HS-27A (cell line): ENCODE measurements at regions not wholly inside any gene's neighbourhood (a gene's known extent, or its start where the extent isn't known, plus 50 kb on each side); places are given as distances from the start of the nearest gene placed in this dataset.

Experiments used
- DNase-seq: peaks from one replicate; pipeline ENCODE4 v3.0.0-alpha.2; 2012; ENCODE audit warnings: low read depth, missing footprints

DNA sequence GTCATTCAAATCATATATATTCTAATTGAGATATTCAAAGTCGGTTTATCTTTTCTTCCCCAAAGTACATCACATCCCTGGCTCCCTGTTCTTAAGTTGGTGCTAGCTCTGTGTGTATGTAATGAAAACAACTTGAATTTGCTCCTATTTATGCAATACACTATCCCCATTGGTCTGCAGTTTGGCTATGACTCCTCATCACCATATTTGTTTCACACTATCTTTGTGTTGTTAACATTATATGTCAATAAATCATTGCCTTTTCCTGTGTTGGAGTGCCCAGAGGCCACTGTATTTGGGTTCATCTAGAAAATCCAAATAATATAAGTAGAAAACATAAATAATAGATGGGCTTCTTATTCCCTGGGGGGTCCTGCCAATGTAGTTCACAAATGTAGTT lies 306.6 kb upstream of the TENM4 start:
- DNase-seq, result no peak

DNA sequence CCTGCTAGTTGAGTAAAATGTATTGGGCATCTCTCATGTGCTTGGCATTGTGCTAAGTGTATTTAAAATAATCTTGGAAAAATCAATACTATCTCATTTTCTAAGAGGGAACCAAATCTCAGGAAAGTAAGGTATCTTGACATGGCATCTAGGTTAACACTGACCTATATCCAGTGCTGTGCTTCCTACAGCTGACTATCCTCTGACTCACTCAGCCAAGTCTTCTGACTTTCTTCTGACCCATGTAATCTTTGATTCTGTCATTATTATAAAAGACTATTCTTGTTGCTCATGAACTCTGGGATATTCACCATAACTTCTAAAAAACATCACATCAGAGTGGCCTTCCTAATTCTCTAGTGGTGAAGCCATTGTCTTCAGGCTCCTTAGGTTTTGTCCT lies 304.1 kb upstream of the TENM4 start:
- DNase-seq, result no peak

DNA sequence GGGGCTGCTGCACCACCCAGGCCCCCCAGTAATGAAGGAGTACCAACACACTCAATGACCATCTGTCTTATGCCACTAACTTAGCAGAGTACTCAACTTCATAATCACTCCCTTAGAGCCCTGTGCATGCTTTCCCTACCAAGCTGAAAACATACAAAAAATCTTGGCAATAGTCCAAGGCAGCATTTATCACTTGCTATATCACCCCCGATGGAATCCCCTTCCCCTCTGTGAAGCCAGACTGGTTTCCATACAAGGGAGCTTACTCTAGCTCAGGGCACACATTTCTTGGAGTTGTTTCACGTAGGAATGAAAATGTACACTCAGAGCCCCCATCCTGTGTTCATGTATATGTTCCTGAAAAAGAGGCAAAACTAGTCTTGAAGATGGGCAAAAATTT lies 301.3 kb upstream of the TENM4 start:
- DNase-seq, result no peak

DNA sequence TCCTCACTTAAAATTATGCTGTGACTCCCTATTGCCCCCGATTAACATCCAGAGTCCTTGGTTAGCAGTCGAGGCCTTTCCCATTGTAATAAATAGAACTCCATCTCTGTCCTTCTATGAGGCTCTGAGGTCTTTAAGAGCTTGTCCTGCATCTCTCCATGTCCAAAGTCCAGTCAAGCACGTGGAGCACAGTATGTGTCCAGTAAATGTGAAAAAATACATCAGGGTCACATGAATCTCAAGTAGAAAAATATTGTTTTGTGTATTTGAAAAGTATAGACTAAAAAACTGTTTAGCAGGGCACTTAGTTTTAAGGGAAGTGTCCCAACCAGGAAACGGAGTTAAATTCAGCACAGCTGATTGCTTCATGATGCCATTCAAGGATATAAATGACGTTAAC lies 298.8 kb upstream of the TENM4 start:
- no peak for DNase-seq

DNA sequence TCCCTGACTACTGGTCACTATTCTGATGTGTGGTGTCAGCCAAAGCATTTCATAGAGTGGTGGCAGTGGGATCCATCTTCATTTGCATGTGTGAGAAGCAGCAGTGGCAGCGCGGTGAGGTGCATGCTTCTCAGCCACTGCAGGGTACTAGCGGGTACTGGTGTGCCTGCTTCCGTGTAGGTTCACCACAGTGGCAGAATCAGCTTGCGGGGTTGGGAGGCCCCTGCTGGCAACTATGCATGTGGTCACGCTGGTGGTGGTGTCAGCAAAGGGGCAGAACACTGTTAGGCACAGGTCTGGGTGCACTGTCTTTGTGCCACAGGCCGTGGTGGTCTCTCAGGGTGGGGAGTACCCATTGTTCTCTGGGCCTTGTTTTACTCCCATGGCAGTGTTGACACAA lies 286.4 kb upstream of the TENM4 start:
- no peak for DNase-seq

DNA sequence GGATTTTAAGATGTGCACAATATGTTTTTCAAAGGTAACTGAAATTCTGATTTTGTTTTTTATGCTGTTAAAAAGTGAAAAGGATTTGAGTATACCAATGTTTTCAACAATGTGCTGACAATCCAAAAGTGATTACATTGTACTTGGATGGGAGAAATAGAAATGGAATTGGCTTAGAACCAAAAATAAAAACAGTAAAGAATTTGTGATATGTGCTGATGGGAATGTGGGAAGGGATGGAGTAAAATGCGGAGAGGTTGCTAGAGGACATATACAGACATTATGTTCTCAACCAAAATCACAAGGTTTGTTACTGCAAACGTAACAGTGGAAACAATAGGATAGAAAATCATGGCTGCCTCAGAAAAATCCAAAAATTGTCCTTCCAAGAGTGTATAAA lies 279.3 kb upstream of the TENM4 start:
- DNase-seq, result no peak

DNA sequence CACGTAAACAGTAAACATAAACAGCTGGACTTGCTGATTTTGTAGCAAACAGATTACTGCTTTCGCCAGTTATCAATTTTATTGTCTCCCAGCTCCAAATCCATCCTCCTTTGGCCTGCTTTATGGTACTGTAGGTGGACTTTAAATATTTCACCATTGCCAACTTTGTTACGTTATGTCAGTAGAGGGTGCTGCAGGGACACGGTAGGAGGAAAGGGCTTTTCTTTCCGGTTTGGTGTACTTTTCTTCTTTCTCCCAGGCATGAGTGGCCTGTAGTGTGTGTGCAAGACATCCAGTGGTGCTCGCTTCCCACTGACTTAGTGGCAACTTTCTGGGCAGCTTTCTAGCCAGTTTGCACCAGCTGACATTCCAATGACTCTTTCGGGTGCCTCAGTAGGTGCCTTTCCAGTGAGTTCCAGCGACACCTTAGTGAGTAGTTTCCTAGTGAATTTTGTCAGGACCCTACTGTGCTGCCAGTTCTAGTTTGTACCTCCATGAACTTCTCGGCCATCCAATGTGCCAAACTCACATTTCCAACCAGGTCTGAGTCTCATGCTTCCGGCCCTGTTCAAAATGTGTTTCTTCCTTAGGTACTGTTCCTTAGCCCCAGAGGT lies 267.6 kb upstream of the TENM4 start:
- DNase-seq, result peak; percentile 24

DNA sequence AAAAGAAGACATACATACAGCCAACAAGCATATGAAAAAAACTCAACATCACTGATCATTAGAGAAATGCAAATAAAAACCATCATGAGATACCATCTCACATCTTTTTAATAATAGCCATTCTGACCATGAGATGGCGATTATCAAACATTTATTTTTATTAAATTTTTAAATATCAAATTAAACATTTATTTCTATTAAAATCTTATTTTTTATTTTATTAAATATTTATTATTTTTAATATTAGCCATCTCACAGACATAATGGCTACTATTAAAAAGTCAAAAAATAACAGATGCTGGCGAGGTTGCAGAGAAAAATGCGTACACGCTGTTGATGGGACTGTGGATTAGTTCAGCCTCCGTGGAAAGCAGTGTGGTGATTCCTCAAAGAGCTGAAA lies 264.8 kb upstream of the TENM4 start:
- DNase-seq, result no peak

DNA sequence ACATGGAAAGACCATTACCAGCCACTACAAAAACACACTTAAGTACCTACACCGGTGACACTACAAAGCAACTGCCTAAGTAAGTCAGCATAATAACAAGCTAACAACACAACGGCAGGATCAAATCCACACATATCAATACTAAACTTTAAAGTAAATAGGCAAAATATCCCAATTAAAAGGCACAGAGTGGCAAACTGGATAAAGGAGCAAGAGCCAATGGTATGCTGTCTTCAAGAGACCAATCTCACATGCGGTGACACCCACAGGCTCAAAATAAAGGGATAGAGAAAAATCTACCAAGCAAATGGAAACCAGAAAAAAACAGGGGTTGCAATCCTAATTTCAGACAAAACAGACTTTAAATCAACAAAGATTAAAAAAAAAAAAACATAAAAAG lies 261.5 kb upstream of the TENM4 start:
- no peak for DNase-seq

DNA sequence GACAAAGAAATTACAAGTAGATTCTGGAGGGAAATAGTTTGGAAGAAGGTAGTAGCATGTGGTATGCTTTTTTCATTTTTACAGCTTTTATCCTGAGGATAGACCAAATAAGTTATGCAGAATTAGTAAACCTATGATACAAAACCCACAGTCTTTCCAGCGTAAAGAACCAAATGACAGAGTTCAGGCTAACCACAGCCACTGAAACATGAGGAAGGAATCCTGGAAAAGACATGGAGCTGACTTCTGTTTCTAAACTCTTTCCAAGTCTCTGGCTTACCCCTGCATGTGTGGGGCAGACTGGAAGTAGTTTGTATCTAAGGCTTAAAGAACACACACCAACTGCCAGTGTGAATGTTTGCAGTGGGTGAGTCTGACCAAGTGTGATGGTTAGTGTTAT lies 258.4 kb upstream of the TENM4 start:
- no peak for DNase-seq

DNA sequence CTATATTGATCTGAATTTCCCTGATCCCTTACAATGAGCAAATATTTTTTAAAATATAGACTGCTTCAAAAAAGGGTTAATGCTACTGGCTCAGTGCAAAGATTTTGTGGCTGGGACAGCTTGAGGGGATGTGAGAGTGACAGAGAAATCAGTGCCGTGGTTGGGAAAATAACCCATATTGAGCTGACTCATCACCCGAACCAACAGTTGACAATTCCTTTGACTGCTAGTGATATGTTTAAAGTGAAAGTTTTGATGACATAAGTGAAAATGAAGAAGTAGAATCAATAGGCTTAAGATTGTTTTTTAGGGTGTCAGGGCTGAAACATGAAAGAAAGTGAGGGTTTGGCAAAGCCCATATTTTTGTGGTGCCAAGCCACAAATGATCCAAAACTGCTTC lies 257.1 kb upstream of the TENM4 start:
- DNase-seq, result no peak

DNA sequence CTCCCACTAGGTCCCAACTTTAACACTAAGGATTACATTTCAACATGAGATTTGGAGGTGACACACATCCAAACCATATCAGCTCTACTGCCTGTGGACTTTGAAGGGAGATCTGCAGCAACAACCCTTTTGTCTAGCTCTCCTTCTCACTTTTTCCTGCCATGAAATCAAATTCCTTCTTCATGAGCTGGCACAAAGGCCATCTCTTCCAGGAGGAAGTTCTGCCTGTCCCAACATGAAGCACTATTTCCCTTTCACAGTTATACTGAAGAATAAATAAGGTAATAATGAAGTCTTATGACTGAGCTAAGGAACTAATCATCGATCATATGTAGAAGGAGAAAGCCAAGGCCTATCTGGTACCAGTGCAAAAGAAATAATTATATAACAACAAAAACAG lies 253.5 kb upstream of the TENM4 start:
- DNase-seq, result no peak

DNA sequence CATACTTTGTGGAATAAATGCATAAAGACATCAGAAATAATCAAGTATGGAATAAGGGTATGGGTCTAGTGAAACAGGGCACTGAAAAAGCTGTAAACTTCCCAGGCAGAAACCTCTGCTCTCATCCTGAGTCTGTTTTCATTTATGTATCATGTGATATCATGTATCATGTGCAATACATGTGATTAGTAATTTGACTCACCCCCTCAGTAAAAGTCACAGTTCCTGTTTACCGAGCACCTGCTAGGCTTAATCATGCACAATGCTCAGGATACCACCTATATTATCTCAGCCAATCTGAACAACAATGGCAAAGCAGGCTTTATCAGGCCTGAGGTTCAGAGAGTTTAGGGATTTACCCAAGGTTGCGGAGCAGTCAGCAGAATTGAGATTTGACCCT lies 250.6 kb upstream of the TENM4 start:
- no peak for DNase-seq

DNA sequence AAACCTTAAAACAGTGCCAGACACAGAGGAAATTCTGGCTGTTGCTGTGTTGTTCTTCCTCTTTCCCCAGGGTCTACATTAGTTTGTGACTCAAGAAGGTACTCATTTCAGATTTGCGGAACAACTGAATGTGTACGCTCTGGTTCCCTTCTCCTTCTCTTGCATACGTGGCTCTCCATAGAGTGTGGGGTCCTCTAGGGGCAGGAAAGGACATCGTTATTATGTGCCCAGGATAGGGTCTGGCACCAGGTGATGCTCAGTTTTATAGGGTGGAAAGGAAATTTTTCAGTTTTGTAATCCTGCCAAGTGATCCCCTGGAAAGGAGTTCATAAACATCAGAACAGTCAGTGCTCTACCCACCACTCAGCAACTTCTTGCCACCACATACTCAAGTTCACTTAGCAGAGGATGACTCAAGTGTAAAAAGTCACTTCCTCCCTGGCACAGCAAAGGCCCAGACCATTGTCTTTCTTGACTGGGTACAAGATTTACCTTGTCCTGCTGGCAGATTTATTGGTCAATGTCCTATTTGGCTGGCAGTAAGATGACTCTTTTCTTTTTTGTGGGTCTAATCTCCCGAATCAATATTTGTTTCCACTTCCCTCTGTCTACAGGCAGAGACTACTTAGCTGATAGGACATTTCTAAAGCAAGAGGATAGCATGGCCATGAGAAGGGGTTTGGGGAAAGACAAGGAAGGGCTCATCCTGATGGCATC lies 246.0 kb upstream of the TENM4 start:
- no peak for DNase-seq

DNA sequence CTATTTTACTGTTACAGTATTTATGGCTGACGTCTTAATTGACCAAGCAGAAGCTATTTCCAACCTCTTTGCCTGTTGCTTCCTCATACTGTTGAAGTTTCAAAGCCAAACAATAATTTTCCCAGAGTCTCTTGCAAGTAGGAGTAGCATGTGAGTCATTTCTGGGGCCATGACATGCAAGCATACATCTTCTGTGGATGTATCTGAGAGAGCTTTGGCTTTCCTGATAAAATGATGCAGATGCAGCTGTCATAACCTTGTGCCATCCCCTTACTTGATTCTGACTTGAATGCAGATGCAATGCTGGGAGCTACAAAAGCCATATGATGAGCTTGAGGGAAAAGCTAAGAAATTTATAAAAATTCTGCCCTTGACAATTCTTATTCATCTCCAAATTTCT lies 243.1 kb upstream of the TENM4 start:
- DNase-seq, result no peak

DNA sequence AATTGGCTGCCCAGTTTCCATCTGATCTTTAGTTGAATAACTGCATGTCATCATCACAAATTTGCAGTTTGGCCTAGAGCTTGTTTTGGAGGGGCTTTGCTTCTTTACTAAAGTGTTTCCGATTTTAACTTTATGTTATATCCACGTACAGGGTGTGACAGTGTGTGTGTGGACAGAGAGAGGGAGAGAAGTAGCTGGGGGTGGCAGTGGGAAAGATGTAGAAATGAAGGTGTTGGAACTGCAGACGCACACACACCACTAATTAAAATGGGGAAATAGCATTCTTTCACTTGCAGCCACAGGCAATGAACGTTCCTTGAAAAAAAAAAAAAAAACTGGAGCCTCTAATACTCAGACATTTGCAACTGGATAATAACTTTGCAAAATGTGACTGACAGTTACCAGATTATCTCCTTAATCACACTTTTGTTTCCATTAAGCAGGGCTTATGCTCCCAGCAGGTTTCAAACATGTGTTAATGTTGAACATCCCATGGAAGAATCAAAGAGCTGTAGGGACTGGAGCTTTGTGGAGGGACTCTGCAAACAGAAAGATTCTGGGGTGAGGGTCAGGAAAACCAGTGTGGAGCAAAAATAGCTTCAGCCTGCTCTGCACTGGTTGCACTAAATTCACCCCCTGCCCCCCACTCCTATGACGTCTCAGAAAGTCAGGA lies 238.1 kb upstream of the TENM4 start:
- DNase-seq, result no peak

DNA sequence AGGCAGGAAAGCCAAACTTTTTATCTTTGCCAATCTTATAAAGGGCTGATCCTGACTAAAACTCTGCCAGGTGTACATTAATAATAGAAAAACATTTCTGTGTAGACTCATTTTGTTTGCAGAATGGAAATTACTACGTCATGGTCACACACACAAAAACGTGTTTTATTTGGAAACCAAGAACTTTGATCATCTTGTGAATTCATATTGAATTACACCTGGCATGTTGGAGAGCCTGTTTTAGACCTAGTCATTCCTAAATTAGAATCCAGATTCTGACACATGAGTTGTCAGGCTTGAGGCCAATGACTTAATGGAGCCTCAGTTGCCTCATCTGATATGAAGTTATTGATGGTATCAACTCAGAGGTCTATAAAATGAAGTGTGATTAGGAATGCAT lies 235.6 kb upstream of the TENM4 start:
- no peak for DNase-seq

DNA sequence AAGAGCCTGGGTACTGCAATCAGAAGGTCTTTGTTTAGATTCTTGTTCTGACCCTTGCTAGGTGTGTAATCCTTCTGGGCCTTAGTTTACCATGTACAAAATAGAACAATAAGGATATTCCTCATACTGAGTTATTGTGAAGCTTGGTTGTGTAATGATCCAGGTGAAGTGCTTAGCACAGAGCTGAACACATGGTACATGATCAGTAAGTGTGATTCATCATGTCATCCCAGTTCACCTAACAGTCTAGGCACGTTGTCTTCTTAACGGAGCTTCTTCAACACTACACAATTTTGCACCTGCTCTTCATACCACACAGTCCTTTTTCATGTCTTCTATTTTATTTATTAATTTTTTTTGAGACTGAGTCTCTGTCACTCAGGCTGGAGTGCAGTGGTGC lies 234.3 kb upstream of the TENM4 start:
- DNase-seq, result no peak

DNA sequence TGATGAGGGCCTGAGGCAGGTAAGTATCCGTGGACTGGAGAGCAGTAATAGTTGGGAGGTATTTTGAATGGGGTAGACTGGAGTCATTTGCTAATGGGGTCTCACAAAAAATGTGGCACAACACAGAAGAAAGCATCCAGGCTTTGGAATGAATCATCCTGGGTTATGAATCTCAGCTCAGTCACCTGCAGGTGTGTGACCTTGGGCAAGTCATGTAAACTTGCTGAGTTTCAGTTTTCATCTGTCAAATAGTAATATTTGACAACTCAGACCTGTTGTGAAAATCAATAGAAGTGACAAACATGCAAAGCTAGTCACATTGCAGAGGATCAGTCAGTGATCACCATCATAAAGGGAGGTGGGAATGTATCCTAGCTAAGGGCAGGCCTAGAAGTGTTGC lies 232.0 kb upstream of the TENM4 start:
- no peak for DNase-seq

DNA sequence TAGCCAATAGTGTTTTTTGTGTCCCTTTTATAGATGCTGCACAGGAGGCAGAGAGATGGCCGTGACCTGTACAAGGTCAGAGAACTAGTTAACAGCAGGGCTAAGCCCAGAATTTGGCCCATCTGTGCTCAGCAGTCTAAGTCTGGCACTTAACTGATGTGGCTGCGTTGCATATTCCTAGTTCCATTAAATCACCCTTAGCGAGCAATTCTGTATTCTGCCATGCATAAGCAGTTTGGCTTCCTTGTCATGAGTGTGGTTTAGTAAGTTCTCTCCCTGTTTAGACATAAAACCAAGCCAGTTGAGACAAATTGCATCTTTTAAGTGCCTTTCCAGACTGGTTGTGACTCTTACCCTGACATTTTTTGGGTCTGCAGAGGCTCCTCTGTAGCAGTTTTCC lies 230.6 kb upstream of the TENM4 start:
- no peak for DNase-seq

DNA sequence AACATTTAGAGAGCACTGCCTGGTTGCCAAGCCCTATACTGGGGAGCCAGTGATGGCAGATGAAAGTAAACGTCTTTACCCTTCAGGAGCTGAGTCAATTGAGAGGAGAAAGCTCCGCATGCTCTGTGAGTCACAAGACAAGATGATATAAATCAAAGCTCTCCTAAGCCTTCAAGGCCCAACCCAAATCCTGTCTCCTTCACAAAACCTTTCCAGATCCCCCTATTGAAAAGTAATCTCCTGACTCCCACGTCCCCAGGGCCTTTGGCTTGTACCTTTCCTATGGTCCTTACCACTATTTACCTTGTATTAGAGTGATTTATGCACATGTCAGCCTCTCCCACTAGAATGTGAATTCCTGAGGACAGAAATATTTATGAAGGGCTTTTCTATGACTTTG lies 230.1 kb upstream of the TENM4 start:
- no peak for DNase-seq

DNA sequence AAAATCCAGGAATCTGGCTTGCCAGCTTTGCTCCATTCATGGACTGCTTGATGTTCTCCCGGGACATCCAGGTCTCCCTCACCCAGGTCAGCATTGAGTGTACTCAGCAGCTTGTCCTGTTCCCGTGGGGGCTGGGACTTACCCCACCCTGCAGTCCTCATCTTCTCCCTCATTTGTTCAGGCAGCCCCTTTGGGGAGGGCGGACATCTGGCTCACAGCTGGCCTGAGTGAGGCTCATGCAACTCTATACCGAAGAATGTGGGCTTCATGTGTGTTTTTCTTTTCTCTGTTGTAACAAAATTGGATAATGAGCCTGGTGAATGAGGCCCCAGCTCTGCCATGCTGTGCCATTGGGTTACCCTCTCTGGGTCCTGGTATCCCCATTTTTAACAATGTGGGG lies 227.7 kb upstream of the TENM4 start:
- no peak for DNase-seq

DNA sequence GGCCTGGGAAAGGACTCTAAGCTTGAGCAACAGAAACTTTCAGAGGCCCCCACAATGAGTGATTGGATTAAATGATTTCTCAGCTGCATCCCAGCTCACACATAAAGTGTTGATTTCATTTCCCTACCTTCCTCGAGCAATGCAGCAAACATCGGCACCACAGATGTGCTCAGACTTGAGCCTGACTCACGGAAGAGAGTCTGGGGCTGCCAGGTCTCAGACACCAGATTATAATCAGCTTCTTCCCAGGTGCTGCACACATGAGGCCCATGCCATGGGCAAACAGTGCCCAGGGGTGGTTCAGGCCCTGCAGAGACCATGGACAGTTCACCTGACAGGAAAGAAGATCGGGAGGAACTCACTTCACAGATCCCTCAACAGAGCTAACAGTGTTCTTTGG lies 226.6 kb upstream of the TENM4 start:
- no peak for DNase-seq

DNA sequence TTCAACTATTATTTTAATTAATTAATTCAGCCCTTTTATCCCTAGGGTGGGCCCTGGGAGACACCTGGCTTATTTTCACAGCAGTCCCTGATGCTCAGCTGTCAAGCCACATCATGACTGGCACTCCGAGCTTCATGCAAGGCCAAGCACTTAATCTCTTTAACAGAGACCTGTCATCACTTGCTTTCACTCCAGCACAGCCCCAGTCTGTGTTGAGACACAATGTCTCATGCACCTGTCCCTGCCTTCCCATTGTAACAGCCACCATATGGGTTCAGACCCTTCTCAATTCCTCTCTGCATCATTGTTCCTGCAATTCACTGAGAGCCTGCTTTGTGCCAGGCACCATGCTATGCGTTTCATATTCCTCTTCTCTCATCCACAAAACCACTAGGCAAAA lies 222.2 kb upstream of the TENM4 start:
- DNase-seq, result no peak
